Medulla oblongata (tissue), 1 donor: ENCODE measurements at regions not wholly inside any gene's neighbourhood (a gene's known extent, or its start where the extent isn't known, plus 50 kb on each side); places are given as distances from the start of the nearest gene placed in this dataset.
"Not testable (repeated sequence)": the region's sequence is repeated elsewhere in the genome, so short reads cannot be mapped to it uniquely, and the experiment has no call there.

Source experiments
- DNase-seq: peaks from one replicate; pipeline ENCODE4 v3.0.0-alpha.2; 2015; ENCODE audit errors: extremely low spot score

DNA sequence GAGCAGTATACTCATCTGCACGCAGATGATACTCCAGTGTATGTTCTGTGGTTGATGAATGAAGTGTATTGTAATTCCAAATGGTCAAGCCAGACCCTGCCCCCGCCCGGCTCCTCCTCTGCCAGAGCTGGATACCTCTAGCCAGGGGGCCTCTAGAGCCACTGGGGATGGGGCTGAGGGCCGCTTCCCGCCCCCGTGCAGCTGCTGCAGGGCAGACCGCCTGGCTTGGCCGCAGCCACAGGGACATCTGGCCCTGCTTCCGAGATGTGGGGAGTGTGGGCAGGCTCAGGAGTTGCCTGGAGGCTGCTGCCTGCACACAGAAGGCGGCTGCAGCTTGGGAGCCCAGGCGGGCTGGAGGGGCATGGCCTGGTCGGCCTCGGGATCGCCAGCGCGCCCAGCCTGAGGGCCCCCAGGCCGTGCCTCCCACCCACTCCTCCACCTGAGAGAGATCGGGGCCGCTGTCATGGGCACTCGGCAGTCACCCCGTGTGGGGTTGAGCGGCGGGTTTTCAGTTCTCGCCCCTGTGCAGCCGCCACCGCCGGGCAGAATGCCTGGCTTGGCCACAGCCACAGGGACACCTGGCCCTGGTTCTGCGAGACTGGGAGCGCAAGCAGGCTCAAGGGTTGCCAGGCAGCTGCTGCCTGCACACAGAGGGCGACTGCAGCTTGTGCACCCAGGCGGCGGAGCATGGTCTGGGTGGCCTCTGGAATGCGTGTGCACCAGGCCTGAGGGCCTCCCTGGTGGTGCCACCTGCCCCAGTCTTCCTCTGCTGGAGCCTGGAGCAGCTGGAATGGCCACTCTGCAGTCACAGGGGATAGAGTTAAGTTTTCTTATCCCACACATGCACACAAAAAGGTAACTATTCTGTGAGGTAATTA lies 1643.7 kb downstream of the SPATA31A7 start:
- DNase-seq, result not testable (repeated sequence)

- peak; percentile 49 for DNase-seq
Measured at GRCh38 chr9:62837254-62837911, 1647.5 kb downstream of the SPATA31A7 start.

GRCh38 chr9:62838024-62838718 lies 1648.3 kb downstream of the SPATA31A7 start:
- peak; percentile 91 for DNase-seq

DNA sequence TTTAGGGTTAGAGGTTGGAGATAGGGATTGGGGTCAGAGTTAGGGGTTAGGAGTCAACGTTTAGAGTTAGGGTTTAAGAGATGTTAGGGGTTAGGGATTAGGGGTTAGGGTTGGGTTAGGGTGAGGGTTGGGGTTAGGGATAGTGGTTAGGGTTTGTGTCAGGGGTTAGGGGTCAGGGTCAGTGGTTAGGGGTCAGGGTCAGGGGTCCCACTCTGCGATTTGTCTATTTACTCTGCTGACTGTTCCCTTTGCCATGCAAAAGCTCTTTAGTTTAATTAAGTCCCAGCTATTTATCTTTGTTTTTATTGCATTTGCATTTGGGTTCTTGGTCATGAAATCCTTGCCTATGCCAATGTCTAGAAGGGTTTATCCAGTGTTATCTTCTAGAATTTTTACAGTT lies 1649.3 kb downstream of the SPATA31A7 start:
- not testable (repeated sequence) for DNase-seq

DNA sequence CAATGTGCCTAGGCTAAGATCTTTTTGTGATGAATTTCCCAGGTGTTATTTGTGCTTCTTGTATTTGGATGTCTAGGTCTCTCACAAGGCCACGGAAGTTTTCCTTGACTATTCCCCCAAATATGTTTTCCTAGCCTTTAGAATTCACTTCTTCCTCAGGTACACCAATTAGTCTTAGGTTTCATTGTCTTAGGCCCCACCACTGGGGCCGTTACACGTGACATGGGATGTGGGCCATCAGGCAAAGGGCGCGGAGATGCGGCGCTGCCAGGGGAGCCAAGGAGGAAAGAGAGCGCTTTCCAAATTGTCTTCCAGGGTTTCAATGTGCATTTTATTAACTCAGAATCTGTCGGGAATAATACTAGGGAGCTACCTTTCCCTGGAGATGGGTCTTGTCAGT lies 1653.3 kb downstream of the SPATA31A7 start:
- peak; percentile 1 for DNase-seq

GRCh38 chr9:62843706-62844290 lies 1654.0 kb downstream of the SPATA31A7 start:
- DNase-seq, result not testable (repeated sequence)

GRCh38 chr9:62844681-62845185 lies 1654.9 kb downstream of the SPATA31A7 start:
- not testable (repeated sequence) for DNase-seq

GRCh38 chr9:62848258-62848657 lies 1658.4 kb downstream of the SPATA31A7 start:
- not testable (repeated sequence) for DNase-seq

GRCh38 chr9:62849991-62850390 lies 1660.2 kb downstream of the SPATA31A7 start:
- not testable (repeated sequence) for DNase-seq

DNA sequence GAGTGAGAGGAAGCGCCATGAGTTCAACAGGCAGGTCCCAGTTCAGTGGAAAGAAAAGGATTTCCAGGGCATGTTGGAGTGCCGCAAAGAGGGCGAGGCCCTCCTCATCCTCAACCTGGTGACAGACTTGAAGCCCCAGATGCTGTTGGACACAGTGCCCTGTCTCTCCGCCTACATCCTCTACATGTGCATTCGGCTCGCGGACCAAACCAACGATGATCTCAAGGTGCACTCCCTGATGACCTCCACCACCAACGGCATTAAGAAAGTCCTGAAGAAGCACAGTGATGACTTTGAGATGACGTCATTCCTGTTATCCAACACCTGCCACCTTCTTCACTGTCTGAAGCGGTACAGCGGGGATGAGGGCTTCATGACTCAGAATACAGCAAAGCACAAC lies 1667.4 kb downstream of the SPATA31A7 start:
- not testable (repeated sequence) for DNase-seq

- not testable (repeated sequence) for DNase-seq
Measured at GRCh38 chr9:62858240-62858639, 1668.4 kb downstream of the SPATA31A7 start.

- not testable (repeated sequence) for DNase-seq
Measured at GRCh38 chr9:62860939-62861860, 1671.4 kb downstream of the SPATA31A7 start.

- DNase-seq, result not testable (repeated sequence)
Measured at GRCh38 chr9:62862180-62862579, 1672.3 kb downstream of the SPATA31A7 start.

- peak; percentile 72 for DNase-seq
Measured at GRCh38 chr9:62863319-62863718, 1673.5 kb downstream of the SPATA31A7 start.

DNA sequence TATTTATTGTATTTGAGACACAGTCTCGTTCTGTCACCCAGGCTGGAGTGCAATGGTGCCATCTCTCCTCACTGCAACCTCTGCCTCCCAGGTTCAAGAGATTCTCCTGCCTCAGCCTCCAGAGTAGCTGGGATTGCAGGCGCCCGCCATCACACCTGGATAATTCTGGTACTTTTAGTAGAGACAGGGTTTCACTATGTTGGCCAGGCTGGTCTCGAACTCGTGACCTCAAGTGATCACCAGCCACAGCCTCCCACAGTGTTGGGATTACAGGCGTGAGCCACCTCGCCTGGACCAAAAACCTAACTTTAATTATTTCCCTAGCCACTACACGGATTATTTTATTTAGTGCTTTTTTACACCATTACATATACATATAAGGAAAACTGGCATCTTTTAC lies 1674.0 kb downstream of the SPATA31A7 start:
- DNase-seq, result not testable (repeated sequence)

DNA sequence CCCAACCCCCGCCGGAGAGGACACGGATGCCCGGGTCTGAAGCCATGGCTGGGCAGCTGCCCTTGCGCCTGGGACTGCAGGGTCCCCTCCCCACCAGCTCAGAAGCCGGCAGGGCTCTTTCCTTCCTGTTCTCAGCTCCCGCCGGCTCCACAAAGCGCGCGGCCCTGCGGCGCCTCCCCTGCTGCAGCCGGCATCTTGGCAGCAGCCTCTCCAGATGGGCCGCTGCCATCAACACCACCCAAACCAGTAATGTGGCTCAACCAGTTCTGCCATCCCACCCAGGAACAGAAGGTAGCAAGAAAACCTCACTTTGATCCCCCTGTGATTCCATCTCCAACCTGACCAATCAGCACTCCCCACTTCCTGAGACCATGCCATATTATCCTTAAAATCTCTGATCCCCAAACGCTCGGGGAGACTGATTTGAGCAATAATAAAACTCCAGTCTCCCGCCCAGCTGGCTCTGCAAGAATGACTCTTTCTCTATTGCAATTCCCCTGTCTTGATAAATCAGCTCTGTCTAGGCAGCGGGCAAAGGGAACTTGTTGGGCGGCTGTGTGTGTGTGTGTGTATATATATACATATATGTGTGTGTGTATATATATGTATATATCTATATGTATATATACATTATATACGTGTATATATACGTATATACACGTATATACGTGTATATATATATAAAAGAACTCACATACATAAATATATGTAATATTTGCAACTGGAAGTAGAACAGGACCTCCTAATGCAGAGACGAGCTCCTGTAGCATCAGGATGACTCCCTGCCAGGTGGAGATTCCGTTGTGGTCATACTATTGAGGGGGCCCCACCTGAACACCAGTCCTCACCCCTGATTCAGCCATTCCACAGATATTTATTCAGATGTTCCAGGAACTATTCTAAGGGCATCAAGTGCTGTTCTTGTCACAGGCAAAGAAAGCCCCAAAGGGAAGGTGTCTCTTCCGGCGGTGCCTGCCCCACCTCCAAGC lies 1674.9 kb downstream of the SPATA31A7 start:
- DNase-seq, result peak; percentile 76

DNA sequence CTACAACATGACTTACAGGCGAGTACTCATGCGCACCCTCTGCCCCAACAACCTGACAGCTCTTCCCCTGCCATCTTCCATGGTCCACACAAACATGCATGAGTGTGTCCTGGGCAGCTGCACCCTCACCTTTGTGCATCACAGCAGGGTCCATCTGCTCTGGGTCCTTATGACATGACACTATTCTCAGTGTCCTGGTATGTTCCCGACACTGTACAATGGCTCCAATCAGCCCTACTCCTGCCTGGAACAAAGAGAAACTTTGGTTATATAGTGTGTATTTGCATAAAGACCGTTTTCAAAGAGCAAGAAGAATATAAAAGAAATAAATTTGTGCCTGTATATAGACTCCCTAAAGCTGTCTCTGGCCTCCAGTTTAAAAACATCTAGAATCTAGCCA lies 1679.2 kb downstream of the SPATA31A7 start:
- not testable (repeated sequence) for DNase-seq

DNA sequence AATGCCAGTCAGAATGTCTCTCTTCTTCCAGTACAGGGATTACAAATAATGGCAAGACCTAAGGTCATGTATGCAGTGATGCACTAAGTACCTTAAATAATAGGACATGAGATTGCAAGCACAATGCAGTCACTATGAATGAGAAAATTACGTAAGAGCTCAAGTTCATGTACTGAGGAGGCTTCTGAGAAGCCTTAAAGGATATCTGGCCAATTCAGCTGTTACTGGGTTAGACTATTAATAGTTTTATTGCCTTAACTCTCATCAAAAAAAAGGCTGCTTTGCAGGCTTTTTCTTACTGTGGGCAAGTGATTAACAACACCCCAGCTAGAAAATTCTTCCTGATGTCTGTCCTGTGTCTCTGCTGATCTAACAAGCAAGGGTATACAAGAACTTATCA lies 1681.9 kb downstream of the SPATA31A7 start:
- DNase-seq, result not testable (repeated sequence)

DNA sequence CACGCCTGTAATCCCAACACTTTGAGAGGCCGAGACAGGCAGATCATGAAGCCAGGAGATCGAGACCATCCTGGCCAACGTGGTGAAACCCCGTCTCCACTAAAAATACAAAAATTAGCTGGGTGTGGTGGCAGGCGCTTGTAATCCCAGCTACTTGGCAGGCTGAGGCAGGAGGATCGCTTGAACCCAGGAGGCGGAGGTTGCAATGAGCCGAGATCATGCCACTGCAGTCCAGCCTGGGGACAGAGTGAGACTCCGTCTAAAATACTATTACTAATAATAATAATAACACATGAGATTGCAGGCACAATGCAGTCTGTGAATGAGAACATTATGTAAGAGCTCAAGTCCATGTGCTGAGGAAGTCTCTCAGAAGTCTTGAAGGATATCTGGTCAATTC lies 1684.4 kb downstream of the SPATA31A7 start:
- DNase-seq, result not testable (repeated sequence)
